Inferior parietal cortex (tissue), 1 donor: ENCODE measurements at regions not wholly inside any gene's neighbourhood (a gene's known extent, or its start where the extent isn't known, plus 50 kb on each side); places are given as distances from the start of the nearest gene placed in this dataset.
"Not testable (repeated sequence)": the region's sequence is repeated elsewhere in the genome, so short reads cannot be mapped to it uniquely, and the experiment has no call there.

Experiments
- DNase-seq: peaks from one replicate; pipeline ENCODE4 v3.0.0-alpha.2; 2016; ENCODE audit errors: extremely low spot score

DNA sequence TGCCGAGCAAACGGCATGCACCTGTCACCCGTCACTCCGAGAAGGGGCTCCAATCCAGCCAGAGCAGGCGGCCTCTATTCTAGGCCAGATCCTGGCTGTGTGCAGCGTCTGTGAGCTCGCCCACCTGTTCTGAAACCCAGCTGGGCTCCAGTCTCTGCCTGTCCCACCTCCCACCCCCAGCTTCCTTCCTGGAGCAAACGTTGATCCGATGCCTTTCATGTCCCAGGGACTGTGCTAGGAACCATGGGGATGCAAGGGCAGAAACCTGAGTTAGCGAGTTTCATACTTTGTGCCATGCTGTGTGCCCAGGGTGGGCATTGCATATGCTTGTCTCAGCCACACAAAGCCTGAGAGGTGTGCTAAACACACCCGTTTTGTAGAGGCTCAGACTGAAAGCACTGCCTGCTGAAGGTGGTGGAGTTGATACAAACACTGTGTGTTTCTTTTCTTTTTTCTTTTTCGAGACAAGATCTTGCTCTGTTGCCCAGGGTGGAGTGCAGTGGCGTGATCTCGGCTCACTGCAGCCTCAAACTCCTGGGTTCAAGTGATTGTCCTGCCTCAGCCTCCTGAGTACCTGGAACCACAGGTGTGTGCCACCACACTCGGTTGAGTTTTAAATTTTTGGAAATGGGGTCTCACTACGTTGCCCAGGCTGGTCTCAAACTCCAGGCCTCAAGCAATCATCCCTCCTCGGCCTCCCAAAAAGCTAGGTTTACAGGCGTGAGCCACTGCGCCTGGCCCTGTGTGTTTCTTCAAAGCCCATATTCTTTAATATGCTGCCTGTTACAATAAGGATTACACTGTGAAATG lies 84.1 kb upstream of the MED13L start:
- DNase-seq = no peak

DNA sequence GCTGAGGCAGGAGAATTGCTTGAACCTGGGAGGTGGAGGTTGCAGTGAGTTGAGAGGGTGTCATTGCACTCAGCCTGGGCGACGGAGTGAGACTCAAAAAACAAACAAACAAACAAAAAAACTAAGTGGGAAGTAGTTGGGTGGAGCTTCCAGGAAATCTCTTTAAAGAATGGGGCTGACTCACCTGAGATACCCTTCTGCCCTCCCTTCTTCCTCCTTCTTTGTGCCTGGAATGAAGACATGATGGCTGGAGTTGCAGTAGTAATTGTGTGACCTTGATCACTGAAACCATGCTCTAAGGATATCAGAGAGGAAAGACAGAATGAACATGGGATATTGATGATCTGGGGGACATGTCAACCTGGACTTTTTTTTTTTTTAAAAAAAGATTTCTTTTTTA lies 87.6 kb upstream of the MED13L start:
- no peak for DNase-seq

DNA sequence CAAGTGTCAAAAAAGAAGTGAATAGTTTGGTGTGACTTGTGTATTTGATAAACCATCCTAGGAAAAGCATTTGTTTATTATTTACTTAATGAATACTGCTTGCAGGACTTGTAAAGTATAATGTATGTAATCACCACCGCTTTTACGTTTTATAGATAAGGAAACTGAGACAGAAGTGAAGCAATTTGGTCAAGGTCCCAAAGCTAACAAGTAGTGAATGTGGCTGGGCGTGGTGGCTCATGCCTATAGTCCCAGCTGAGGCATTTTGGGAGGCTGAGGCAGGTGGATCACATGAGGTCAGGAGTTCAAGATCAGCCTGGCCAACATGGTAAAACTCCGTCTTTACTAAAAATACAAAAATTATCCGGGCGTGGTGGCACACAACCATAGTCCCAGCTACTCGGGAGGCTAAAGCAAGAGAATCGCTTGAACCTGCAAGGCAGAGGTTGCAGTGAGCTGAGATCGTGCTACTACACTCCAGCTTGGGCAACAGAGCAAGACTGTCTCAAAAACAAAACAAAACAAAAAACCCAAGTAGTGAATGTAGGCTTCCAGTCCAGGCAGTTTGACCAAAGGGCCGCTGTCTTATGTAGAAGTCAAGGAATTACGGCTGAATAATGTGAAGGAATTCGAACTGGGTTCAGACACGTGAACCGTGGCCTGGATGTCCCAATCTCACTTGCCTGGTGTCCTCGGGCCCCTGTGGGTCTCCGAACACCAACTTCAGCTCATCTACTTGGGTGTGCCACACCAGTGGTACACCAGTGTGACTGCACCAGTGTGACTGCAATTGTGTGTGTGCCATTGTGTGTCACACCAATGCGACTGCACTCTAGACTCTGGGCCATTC lies 88.3 kb upstream of the MED13L start:
- no peak for DNase-seq

DNA sequence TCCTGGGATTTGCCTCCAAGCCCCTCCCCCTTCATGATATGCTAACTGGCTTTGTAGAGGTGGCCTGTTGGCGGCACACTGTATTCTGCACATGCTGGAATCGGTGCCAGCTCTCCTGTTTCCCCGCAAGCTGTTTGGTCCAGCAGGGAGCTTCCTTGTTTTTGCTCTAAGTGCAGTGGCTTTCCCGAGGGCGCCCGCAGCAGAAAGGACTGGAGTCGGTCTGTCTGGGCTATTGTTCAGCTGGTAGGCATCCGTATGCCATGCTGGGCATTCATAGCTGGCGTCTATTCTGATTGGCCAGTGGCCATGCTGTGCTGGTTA lies 88.9 kb upstream of the MED13L start:
- no peak for DNase-seq

DNA sequence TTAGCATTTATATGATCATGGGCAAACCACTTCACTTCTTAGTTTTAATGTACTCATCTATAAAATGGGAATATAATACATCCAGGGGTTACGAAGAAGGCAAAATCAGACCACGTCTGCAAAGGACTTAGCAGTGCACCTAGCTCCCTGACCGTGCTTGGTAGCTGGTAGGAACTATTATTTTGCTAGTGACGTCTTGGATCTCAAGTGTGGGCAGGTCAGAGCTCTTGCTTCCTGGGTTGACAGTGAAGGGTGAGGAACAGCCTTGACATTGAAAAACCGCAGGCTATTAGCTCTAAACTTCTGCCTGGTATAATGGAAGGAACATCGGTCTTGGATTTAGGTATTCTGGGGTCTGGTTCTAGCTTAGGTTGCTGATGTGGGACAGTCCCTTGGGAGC lies 89.3 kb upstream of the MED13L start:
- DNase-seq = no peak

DNA sequence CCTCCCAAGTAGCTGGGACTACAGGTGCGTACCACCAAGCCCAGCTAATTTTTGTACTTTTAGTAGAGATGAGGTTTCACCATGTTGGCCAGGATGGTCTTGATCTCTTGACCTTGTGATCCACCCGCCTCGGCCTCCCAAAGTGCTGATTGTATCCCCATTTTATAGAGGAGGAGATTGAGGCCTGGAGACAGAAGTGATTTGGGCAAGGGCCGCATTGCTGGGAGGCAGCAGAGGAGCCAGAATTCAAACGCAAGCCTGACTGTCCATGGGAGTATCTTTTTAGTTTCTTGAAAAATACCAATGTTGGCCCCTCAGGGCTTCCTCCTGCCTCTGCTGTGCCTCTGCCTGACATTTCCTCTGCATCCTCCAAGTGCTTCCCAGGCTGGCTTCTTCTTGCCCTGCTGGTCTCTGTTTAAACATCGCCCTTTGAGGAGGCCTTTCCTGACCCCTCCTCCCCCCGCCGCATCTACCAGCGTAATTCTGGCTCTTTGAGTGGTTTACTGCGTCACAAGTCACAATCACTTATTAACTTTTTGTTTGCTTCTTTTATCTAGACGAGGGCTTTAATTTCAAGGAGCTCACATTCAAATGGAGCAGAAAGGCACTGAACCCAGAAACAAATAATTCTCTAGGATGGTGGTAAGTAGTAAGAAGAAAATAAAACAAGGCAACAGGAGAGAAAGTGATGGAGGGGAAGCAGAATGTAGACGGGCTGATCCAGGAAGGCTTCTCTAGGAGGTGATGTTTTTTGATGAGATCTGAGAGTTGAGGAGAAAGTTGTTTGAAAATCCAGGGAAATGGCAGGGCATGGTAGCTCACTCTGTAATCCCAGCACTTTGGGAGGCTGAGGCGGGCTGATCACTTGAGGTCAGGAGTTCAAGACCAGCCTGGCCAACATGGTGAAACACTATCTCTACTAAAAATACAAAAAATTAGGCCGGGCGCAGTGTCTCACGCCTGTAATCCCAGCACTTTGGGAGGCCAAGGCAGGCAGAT lies 91.0 kb upstream of the MED13L start:
- no peak for DNase-seq

DNA sequence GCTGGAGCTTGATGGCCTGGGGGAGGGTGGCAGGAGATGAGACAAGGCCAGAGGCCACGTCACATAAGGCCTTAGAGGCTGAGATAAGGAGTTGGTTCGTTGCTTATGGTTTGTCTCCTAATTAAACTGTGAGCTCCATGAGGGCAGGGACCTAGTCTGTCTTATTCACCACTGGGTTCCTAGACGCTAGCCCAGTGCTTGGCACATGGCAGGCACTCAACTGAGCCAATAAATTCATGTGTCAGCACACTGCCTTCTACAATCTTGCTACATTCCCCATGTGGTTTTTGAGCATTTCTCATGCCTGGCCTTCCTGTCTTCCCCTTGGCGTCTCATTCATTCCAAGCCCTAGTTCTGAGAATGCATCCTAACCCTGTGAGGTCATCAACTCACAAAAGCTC lies 92.5 kb upstream of the MED13L start:
- DNase-seq = no peak

DNA sequence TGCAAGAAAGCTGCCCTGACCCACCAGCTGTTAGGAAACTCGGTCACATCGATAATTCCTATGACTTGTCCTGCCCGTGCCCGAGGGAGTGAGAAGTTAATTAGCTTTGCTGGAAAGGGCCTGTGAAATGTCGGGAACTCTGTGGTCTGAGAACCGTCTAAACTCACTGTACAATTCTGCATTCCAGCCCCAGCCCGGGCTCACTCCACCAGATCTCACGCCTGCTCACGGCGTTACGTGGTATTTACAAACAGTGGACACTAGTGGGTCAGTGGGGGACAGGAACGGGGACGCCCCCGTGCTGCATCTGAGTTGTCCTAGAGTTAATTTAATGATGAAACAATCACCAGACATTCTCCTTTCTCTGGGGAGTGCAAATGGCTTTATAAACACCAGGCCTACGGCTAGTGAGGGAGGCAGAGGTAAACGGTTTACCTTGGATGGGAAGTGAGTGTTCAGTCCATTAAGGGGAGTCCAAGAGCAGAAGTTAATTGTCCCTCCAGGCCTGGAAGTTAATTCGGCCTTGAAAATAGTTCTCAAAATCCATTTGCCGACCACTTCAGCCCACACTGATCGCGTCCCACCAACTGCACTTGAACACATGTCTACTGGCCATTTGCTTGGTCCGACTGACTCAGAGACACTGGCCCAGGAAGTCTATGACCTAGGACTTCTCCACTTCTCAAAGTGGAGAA lies 93.5 kb upstream of the MED13L start:
- no peak for DNase-seq

DNA sequence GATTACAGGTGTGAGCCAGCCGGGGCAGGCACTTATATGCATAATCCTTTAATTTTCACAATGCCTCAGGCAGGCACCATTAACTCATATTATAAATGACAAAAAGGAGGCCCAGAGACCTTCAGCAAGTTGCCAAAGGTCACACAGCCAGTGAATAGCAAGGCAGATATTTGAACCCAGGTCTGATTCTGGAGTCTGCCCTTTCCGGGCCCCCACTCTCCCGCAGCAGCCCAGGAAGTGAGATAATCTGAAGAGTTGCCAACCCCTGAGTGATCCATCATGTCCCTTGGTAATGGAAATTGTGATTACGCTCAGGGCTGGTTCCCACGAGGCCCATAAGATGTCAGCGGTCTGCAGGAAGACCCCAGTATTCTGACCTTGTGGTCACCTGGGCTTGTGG lies 95.3 kb upstream of the MED13L start:
- DNase-seq = no peak

DNA sequence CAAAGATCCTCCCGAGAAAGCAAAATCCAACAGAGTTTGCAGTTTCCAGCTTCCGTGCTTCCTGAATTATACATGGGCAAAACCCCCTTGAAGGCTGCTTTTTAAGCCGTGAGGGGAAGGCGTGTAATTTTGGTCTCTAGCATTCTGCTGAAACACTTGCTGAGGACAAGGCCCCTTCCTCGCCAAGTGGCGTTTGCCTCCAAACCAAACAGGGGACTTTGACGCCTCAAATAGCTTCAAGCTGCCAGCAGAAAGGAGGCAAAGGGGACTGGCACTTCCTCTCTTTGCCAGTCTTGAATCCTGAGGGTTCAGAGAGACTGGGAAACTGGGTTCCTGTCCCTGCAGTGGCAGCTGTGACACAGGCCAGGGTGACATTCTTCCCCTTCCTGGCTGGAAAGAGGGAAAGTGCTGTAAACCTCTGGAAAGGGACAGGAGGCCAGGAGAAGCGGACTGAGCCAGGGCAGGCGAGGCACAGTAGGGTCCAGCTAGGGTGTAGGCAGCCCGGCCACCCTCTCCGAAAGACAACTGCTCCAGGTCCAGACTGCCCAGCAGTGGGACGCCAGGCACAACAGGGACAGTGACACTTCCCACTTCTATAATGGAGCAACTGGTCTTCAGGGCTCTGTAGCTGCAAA lies 96.2 kb upstream of the MED13L start:
- DNase-seq = no peak

DNA sequence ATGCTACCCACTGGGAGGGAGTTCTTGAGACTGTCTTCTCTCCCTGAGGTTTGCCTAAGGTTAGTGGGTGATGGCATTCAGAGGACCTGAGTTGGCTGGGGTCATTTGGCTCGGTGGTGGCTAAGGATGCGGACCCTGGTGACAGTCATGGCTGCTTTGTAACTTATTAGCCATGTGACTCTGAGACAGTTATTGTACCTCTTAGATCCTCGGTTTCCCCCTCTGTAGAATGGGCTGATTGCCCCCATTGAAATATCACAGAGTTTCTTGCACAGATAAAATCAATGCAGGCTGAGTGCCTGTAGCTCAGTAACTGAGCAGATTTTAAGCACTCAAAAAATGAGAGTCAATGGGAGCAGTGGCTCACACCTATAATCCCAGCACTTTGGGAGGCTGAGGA lies 96.7 kb upstream of the MED13L start:
- DNase-seq = no peak

DNA sequence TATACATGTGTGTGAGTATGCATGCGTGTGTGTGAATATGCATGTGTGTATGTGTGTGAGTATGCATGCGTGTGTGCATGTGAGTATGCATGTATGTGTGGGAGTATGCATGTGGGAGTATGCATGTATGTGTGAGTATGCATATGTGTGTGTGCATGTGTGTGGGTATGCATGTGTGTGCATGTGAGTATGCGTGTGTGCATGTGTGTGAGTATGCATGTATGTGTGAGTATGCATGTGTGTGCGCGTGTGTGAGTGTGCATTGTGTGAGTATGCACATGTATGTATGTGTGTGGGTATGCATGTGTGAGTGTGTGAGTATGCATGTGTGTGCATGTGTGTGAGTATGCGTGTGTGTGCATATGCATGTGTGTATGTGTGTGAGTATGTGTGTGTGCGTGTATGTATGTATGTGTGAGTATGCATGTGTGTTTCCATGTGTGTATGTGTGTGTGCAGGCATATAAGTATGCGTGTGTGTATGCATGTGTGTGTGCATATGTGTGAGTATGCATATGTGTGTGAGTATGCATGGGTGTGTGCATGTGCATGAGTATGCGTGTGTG lies 97.9 kb upstream of the MED13L start:
- no peak for DNase-seq

DNA sequence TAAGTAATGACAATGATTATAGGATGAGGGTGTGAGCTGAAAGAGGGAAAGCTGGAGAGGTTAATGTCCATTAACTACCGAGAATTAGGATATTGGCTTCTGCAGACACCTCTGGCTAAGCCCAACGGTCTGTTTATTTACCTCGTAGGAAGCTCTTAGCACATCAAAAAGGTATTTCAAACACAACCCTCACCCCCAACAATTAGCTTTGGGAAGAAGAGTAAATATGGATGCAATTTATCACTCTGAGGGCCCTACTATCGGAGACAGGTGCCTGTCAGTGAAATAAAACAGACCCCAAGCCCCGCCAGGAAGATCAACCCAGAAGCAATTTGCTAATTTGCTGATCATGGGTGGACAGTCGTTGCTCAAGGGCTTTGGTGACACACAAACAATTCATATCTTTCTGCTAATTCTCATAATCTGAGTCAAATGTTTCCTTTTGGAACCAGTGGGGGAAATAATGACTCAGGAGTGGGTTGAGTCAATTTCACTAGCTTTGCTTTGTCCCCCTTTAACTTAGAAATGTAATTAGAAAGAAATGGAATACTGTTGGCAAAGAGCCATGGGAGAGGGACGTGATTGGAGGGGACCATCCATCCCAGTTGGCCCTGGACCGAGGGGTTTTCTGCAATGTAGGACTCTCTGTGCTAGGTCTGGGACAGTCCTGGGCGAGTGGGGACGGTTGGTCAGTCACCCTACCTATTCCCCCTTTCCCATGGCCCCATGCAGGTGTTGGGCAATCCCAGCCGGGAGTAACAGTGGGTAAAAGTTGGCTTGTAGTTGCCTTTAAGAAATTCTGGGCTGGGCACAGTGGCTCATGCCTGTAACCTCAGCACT lies 99.1 kb upstream of the MED13L start:
- no peak for DNase-seq

DNA sequence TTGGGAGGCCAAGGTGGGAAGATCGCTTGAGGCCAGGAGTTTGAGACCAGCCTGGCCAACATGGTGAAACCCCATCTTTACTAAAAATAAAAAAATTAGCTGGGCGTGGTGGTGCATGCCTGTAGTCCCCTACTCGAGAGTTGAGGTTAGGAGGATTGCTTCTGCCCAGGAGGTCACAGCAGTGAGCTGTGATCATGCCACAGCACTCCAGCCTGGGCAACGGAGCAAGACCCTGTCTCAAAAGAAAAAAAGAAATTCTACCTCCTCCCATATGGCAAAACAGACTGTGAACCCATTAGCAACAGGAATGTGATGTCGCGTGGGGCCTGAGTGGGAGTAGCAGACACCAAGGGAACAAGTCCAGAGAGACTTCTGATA lies 99.7 kb upstream of the MED13L start:
- DNase-seq = not testable (repeated sequence)

DNA sequence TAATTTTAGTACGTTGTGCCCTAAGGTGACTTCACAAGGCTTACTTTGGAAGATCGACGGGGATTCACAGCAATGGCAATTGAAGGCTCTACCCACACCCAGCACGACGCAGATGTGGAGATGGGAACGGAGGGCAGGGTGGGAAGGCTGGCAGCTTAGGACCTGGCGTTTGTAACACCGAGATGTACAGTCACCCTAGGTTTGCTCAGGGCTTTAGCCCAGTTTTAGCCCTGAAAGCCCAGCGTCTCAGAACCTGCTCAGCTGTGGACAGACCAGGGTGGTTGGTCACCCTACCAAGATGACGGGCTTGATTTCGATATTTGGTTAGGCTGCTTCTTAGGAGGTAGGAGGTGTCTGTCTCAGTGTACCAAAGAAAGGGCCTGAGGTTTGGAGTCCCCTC lies 100.5 kb upstream of the MED13L start:
- DNase-seq = no peak

DNA sequence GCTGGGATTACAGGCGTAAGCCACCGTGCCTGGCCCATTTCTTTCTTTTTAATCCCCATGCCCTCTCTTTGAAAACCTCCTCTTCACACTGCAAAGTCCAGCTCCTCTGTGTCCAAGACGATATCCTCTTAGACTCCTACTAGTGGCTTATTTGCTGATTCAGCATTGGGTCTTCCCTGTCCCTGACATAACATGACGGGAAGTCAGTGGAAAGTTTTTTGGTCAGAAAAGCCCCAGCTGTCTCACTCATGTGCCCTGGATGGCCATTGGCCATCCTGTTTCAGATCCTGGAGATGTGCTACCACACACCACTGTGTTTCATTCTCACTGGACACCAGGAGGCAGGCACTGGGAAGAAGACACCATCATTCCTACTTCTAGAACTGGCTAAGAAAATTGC lies 102.6 kb upstream of the MED13L start:
- no peak for DNase-seq

DNA sequence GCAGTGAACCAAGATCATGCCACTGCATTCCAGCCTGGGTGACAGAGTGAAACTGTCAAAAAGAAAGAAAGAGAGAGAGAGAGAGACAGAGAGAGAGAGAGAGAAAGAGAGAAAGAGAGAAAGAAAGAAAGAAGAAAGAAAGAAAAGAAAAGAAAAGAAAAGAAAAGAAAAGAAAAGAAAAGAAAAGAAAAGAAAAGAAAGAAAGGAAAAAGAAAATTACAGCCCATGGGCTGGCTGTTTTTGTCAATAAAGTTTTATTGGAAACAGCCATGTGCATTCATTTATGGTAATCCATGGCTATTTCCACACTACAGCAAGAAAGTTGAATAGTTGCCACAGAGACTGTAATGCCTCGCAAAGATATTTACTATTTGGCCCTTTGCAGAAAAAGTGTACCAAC lies 103.2 kb upstream of the MED13L start:
- DNase-seq = not testable (repeated sequence)

DNA sequence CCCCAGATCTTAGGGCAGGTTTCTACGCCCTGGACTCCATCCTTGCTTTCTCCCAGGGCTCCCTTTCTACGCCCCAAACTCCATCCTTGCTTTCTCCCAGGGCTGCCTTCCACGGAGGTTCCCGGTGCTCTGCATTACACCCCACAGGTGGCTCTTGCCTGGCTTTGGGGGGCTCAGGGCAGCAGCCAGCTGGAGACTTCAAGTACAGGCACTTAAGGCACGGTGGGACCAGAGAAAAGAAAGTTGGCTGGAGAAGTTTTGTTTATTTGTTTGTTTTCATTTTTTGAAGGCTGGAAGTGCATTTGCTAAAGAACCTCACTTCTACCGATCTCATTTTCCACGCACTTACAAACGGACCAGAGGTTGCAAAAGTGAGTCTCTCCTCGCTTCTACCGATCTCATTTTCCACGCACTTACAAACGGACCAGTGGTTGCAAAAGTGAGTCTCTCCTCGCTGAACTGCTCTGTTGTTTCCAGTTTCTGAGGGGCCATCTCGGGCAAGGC lies 103.8 kb upstream of the MED13L start:
- DNase-seq = no peak
